Adrenal gland (tissue), 9 donors: ENCODE measurements at regions not wholly inside any gene's neighbourhood (a gene's known extent, or its start where the extent isn't known, plus 50 kb on each side); places are given as distances from the start of the nearest gene placed in this dataset.

Experiments used
- DNase-seq, 7 donors: peaks; one replicate each; pipeline ENCODE4 v3.0.0-alpha.2; 2019 to 2020
- H3K27ac ChIP-seq, 5 donors: fragments of 200-600 bp; sonication (generic) in 4 of 5; 1 replicate in 3 of 5; 2 replicates in 2 of 5; pipeline versions ENCODE4 v1.5.1 to v1.8.0; 2016 to 2020; ENCODE audit warnings: mild to moderate bottlenecking in 1 of 5
- H3K27me3 ChIP-seq: fragments of 200-600 bp; 2 replicates; pipeline ENCODE4 v1.8.0; 2021
- H3K36me3 ChIP-seq, 2 donors: fragments of 200-600 bp; replicated peaks in 1 of 2; 1 replicate in 1 of 2; 2 replicates in 1 of 2; pipeline versions ENCODE4 v1.5.1 to v1.8.0; 2018 to 2022
- H3K4me1 ChIP-seq, 2 donors: fragments of 200-600 bp; replicated peaks in 1 of 2; 1 replicate in 1 of 2; 2 replicates in 1 of 2; pipeline versions ENCODE4 v1.5.1 to v1.8.0; 2018 to 2021
- H3K4me3 ChIP-seq, 4 donors: fragments of 200-600 bp; sonication (generic) in 3 of 4; one replicate each; pipeline ENCODE4 v1.5.1; 2016 to 2018
- H3K9me3 ChIP-seq, 3 donors: fragments of 200-600 bp; sonication (generic) in 1 of 3; replicated peaks in 1 of 3; 1 replicate in 2 of 3; 2 replicates in 1 of 3; pipeline versions ENCODE4 v1.5.1 to v1.8.0; 2016 to 2021
- POLR2A ChIP-seq, 2 donors: fragments of 450-650 bp; IDR thresholded peaks; one replicate each; pipeline ENCODE4 v1.6.1; 2017; ENCODE audit warnings: antibody characterized with exemption in 2 of 2, mild to moderate bottlenecking in 2 of 2, moderate library complexity in 1 of 2
- WGBS, 4 donors: extraction: QIAGEN DNeasy Blood & Tissue Kit in 2 of 4; methylation state at CpG; one replicate each; pipeline versions ENCODE4 v1.1.5 to v1.1.7; 2013 to 2017; 5-methylcytosine and 5-hydroxymethylcytosine counted together
- intact Hi-C, 2 donors: fragments of 100-400 bp; cut with DNase I; formaldehyde crosslinking; loops; one replicate each; pipeline versions ENCODE4 v1.14.1 to v1.15.0; 2022 to 2023
- TF ChIP-seq, protein P1 (sequence below), 6 experiments: fragments of 450-650 bp in 4 of 6; fragments of 200-600 bp in 2 of 6; sonication (generic) in 1 of 6; IDR thresholded peaks; 1 replicate in 5 of 6; 2 replicates in 1 of 6; pipeline versions ENCODE4 v1.5.1 to v1.8.0; 2016 to 2021; ENCODE audit warnings: antibody characterized with exemption in 6 of 6, mild to moderate bottlenecking in 2 of 6, moderate library complexity in 1 of 6
- donor health status: healthy with polysubstance abuse.
- donor health status: Bipolar disorder and iron deficiency.
- donor health status: DM: yes; HTN: yes; CAD: no.
- donor health status: DM: no; HTN: no; CAD: no.
- donor health status: DM: no; HTN: no; CAD: no.

DNA sequence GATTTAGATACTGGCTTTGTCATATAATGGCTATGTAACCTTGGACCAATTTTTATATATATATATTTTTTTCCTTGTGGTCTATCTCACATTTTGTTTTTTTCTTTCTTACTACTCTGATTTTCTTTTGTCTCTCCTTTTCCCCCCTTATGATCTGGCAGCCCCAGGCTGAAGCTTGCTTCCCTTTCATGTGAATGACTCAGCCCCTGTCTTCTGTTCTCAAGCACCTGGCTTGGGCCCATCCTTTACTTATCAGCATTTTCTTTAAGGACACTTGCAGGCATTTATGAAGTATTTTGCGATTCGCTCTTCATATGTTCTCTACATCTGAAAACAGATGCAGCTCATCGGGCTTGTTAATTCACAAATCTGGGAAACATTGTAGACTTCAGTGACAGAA is 163.6 kb downstream of the SPRY2 start:
- no peak overlapping the region for H3K27ac ChIP-seq
- no peak for DNase-seq
- WGBS, 4 donors, result 75 to 81% (median 77%) methylated on average over 3 of the region's 3 CpGs
- H3K4me1 ChIP-seq, result no peaks in the 10 kb centered on the region
- H3K27me3 ChIP-seq, result no peaks in the 10 kb centered on the region
- no peak for TF ChIP-seq POLR2A (IDR thresholded peaks at IDR 0.05)
- TF ChIP-seq, protein P1, sequence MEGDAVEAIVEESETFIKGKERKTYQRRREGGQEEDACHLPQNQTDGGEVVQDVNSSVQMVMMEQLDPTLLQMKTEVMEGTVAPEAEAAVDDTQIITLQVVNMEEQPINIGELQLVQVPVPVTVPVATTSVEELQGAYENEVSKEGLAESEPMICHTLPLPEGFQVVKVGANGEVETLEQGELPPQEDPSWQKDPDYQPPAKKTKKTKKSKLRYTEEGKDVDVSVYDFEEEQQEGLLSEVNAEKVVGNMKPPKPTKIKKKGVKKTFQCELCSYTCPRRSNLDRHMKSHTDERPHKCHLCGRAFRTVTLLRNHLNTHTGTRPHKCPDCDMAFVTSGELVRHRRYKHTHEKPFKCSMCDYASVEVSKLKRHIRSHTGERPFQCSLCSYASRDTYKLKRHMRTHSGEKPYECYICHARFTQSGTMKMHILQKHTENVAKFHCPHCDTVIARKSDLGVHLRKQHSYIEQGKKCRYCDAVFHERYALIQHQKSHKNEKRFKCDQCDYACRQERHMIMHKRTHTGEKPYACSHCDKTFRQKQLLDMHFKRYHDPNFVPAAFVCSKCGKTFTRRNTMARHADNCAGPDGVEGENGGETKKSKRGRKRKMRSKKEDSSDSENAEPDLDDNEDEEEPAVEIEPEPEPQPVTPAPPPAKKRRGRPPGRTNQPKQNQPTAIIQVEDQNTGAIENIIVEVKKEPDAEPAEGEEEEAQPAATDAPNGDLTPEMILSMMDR (IDR thresholded peaks at IDR 0.05), result no peak
- H3K4me3 ChIP-seq, result no peak overlapping the region
- no peaks in the 10 kb centered on the region for H3K36me3 ChIP-seq
- intact Hi-C loops, result no loop called here
- H3K9me3 ChIP-seq, result no peaks in the 10 kb centered on the region

- peak; percentile 25 to 57 (median 39) for DNase-seq
- no peak for TF ChIP-seq POLR2A (IDR thresholded peaks at IDR 0.05)
- TF ChIP-seq, protein P1 (IDR thresholded peaks at IDR 0.05), result no peak
- H3K9me3 ChIP-seq, result no peaks in the 10 kb centered on the region
- H3K27me3 ChIP-seq, result no peaks in the 10 kb centered on the region
- H3K36me3 ChIP-seq, result no peaks in the 10 kb centered on the region
- H3K4me3 ChIP-seq, result no peak overlapping the region
- 30 to 49% (median 42%) methylated on average over 2 of the region's 2 CpGs for WGBS, 4 donors
- no peak overlapping the region for H3K27ac ChIP-seq
- intact Hi-C loops, result no loop called here
- H3K4me1 ChIP-seq, result no peaks in the 10 kb centered on the region
Measured at GRCh38 chr13:80173224-80173623, 167.7 kb downstream of the SPRY2 start.

GRCh38 chr13:80171096-80171495 is 169.8 kb downstream of the SPRY2 start:
- H3K36me3 ChIP-seq, result no peaks in the 10 kb centered on the region
- no peak for DNase-seq
- H3K4me3 ChIP-seq, result no peak overlapping the region
- intact Hi-C loops, result no loop called here
- 65 to 85% (median 76%) methylated on average over 4 of the region's 4 CpGs for WGBS, 4 donors
- no peak overlapping the region for H3K27ac ChIP-seq
- H3K9me3 ChIP-seq, result no peaks in the 10 kb centered on the region
- H3K4me1 ChIP-seq, result no peaks in the 10 kb centered on the region
- H3K27me3 ChIP-seq, result no peaks in the 10 kb centered on the region
- TF ChIP-seq POLR2A (IDR thresholded peaks at IDR 0.05), result no peak
- TF ChIP-seq, protein P1 (IDR thresholded peaks at IDR 0.05), result no peak

DNA sequence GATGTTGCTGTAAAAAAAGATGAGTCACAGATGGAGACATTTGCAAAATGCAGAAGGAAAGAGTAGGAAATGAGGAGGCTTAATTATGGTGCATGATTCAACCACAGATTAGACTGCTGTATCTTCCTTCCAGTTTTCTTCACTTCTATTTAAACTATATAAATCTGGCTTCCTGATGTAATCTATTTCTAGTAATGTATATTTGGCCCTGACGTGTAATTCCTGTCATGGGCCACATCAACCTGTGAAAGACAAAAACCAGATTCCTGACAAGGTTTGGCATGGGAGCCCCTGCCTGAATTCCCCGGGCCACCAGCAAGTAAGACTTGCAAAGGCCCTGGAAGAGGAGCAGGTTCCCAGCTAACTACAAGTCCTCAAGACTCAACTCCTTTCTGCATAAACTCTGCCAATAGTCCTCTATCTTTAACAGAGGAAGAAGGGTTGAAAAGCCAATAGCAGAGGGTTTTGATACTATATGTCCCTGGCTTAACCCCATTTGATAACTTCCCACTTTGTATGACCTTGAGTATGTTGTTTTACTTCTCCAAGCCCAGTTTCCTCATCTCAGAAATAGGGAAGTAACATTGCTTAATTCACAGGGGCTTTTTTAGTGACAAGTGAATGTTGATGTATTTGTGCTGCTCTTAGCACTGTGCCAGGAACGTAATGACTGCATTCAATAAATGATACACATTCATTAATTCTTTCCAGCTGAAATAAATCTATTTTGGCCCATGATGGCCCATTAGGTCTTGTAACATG is 172.7 kb downstream of the SPRY2 start:
- H3K4me3 ChIP-seq, result no peak overlapping the region
- H3K27me3 ChIP-seq, result no peaks in the 10 kb centered on the region
- peak in 1 of 7 donors; percentile 5 for DNase-seq
- H3K9me3 ChIP-seq, result no peaks in the 10 kb centered on the region
- H3K36me3 ChIP-seq, result no peaks in the 10 kb centered on the region
- TF ChIP-seq, protein P1 (IDR thresholded peaks at IDR 0.05), result no peak
- no peak for TF ChIP-seq POLR2A (IDR thresholded peaks at IDR 0.05)
- intact Hi-C loops, result no loop called here
- peak overlapping the region in 1 of 5 donors; percentile 32 for H3K27ac ChIP-seq
- H3K4me1 ChIP-seq, result no peaks in the 10 kb centered on the region
- 70 to 75% (median 74%) methylated on average over 3 of the region's 3 CpGs for WGBS, 4 donors
